Limb (tissue), 2 donors: ENCODE measurements at regions not wholly inside any gene's neighbourhood (a gene's known extent, or its start where the extent isn't known, plus 50 kb on each side); places are given as distances from the start of the nearest gene placed in this dataset.
"Not testable (repeated sequence)": the region's sequence is repeated elsewhere in the genome, so short reads cannot be mapped to it uniquely, and the experiment has no call there.

Experiments
- DNase-seq, 2 donors: peaks; one replicate each; pipeline ENCODE4 v3.0.0-alpha.2; 2016; ENCODE audit errors: extremely low spot score in 2 of 2

- no peak for DNase-seq
Measured at GRCh38 chr3:69647511-69648110, 91.7 kb upstream of the MITF start.

DNA sequence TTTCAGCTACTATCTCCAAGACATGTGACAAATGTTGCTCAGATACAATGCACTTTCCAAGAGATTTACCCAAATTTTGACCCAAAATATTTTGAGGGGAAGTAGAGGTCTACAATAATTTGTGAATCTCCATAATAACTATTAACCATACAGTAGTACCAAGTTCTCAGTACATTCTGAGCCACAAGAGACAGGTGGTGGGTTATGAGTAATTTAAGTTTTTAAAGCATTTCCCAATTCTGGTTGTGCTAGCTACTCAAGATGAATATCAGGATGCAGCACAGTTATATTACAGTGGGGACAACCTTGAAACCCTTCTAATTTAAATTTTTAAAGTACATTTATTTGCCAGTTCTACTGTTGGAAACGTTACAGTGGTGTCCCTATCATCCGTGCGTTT, 92.2 kb upstream of the MITF start:
- DNase-seq: no peak

DNA sequence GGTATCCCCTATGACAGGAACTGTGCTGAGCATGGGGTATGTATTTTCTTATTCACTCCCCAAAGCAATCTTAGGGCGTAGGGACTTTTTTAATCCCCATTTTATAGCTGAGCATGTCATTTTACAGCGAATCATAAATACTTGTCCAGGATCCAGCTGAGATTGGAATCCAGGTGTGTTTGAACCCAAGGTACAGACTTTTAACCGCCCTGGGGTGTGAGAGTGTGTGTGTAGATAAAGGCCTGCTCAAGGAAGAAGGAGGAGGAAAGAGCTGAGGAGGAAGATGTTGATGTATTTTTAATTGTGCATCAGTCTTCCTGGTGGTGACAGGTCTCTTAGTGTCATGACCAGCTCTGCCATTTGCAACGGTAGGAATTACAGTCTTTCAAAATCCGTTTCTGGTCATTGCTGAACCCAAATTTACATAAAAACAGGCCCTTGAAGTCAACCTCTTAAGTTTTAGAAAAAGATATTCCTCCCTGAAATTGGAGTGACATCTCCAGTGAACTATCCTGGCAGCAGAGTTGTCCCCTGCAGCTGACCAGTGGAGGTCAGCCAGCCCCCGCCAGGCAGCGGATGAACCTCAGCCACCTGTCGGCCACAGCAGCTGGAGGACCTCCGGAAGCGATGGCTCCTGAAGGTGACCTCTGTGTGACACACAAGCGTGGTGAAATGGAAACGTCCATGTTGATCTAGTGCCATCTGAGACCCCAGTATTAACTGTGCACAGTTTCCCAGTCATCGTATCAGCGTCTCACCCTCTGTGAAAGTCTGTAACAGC, 92.8 kb upstream of the MITF start:
- no peak for DNase-seq

DNA sequence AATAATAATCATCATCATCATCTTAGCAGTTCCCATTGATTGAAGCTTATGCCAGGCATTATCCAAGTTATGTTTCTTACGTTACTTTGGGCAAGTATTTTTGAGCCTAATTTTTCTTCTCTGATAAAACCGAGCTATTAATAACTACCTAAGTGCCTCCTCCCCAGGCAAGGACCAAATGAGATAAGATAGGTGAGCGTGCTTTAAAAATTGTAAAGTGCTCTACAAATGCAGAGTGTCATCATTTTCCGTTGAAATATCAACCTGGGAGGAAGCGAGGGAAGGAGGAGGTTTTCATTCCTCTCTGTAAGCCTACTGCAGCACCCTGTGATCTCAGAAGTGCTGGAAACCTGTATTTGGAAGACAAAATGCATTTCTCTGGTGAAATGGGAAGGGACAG, 96.7 kb upstream of the MITF start:
- no peak for DNase-seq

- no peak for DNase-seq
Measured at GRCh38 chr3:69639851-69640250, 99.4 kb upstream of the MITF start.

GRCh38 chr3:69628951-69629350, 110.3 kb upstream of the MITF start:
- DNase-seq: peak in 1 of 2 donors; percentile 64

GRCh38 chr3:69613286-69613685, 126.0 kb upstream of the MITF start:
- no peak for DNase-seq

DNA sequence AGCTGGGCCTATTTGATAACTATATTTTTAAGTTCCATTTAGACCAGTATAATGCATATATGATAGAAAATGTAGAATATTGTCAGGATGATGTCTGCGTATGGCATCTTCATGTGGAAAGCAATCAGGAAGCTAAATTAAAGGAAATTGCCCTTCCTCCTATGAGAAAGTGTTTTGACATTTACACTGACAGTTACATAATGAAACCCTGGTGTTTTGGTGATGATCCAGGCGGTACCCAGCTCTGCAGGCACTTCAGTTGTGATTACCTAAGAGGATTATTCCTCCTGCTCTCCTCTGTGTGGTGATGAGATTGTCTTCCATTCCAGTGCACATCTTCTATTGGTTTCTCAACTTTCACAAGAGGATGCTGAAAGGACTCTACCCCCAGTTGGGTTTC, 126.5 kb upstream of the MITF start:
- DNase-seq: no peak

GRCh38 chr3:69609566-69609965, 129.7 kb upstream of the MITF start:
- not testable (repeated sequence) for DNase-seq

GRCh38 chr3:69607466-69608305, 131.6 kb upstream of the MITF start:
- no peak for DNase-seq

- no peak for DNase-seq
Measured at GRCh38 chr3:69605867-69606266, 133.4 kb upstream of the MITF start.

GRCh38 chr3:69604735-69605450, 134.4 kb upstream of the MITF start:
- DNase-seq: no peak

DNA sequence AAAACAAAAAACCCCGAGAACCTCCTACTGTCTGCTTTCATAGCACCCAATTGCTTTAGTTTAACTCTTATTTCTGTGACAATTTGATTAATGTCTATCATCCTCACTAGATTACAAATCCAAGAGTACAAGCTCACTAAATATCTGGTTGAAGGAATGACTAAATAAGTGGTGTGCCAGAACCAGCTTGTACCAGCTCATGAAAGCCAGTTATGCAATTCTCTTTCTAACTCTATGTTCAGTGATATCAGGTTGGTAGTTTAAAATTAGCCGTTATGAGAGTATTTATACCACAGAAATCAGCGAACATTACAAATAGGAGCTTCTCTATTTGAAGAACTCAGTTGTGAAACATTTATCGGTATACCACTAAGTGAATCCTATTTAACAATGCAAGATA, 137.2 kb upstream of the MITF start:
- DNase-seq: no peak

GRCh38 chr3:69594286-69594685, 145.0 kb upstream of the MITF start:
- DNase-seq: no peak

DNA sequence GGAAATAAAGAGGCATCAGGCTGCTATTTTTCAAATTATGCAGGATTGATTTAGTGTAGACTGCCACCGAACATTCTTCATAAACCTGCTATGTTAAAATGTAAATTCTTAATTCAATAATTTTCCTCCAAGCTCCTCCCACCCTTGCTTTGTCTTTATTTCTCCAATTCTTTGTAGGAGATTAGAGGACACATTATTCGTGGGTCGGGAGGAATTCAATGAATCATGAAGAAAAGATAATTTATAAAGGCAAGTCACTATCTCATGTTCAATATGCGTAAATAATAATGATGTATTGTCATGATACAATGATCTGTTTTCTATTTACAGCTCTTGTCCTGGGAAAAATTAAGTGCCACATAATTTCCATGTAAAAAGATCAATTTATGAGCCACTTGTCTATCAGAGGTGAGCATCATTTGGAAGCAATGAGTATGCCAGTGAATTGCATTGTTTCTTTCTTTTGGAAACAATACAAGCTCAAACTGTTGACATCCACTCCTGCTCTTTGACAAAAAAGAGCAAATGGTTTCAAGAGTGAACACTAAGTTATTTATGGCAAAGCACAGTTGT, 148.0 kb upstream of the MITF start:
- no peak for DNase-seq

DNA sequence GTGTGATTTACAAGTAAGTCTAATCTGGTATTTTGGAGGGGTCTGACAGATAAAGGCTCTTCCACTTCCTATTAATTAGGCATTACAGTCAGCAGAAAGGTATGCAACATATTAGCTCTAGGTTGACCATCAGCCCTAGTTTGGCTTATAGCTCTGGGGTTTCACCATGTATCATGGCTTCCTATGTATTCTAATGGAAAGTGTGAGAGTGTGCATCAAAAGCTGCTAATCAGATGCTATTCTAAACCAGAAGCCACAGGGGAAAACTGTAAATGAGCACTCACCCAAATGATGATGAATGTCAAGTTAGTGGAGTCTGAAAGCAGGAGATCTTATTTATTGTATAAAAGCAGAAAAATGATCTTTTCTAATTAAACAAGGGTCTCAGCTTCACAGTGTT, 149.2 kb upstream of the MITF start:
- no peak for DNase-seq

- no peak for DNase-seq
Measured at GRCh38 chr3:69588170-69588569, 151.1 kb upstream of the MITF start.

DNA sequence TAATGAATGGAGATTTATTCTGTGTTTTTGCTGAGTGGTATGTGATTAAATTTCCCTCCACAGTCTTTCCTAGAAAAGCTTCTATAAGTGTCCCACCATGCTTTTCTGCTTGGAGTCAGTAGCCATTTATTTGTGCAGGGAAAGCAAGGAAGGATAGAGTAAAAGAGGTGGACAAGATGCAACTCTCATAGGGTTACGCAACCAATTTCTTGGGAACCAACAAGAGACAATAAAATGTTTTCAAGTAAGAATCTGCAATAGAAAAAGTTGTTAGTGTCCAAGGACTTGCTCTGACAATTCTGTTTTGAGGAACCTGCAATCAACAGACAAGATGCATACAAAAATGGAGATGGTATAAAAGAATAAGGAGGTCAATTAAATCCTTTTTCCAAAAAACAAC, 153.8 kb upstream of the MITF start:
- no peak for DNase-seq

DNA sequence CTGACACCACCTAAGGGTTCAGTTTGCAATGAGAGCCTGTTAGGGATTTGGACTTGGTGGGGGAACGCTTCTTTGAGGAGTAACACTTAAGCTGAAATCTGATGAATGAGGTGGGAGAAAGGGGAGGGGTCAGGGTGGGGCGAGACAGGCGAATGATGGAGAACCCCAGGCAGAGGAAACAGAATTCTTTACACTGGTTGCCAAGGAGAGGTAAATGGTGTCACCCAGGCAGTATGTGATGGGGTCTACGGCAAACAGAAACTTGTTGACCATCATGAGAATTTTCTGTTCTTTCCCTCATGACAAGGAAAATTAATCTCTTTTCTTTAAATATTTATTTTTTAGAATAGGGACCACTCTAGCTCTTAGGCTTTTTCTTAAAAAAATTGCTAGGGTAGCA, 157.2 kb upstream of the MITF start:
- DNase-seq: no peak

GRCh38 chr3:69579306-69580041, 159.8 kb upstream of the MITF start:
- DNase-seq: peak in 1 of 2 donors; percentile 31

DNA sequence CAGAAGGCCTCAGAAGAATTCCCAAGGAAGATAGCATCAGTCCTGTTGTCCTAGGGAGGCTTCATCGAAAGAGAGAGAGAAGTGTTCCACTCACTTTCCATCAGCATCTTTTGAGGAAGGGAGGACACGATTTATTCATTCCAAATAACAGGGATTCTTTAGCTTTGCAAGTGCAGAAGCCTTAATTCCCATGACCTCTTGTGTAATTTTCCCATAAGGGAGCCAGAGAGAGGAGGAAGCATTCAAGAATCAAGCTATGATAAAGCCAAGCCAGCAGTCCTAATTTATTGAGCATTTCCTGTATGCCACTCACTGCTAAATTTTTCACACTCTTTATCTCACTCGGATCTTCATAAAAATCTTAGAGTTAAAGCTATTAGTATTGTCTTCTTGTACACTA, 169.7 kb upstream of the MITF start:
- DNase-seq: no peak
